ENCODE measurements at regions not wholly inside any gene's neighbourhood (a gene's known extent, or its start where the extent isn't known, plus 50 kb on each side); places are given as distances from the start of the nearest gene placed in this dataset.

DNA sequence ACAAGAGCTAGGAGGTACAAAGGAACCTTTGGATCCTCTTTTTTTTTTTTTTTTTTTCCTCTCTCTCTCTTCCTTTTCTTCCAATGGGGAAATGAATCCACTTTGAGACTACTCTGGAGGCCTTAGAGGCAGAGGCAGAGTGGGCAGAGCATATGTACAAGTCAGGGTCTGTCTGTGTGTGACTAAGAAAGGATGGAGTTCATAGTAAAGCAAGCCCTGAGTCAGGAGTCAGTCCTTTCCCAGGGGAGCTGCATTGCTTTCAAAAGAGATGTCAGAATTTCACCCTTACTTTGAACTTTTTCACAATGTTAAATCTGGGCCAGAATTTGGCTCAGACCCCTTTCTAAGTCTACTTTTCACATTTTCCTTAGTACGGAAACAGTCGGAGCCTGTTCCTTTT, 792.4 kb upstream of the C9orf72 start:
- H3K4me1 ChIP-seq (ENCODE audit: control insufficient read depth, extremely low read depth, insufficient read depth, low read length): no peaks in the 10 kb centered on the region
- no peak overlapping the region for H3K4me2 ChIP-seq (ENCODE audit: insufficient read depth, low read length)
- no peaks in the 10 kb centered on the region for H4K20me1 ChIP-seq (replicated peaks; ENCODE audit: control insufficient read depth, extremely low read depth, insufficient read depth, low read length)
- H3K4me3 ChIP-seq (replicated peaks in 1 of 3; ENCODE audit: insufficient read depth in 1 of 3, low read depth in 1 of 3, low read length in 3 of 3): no peak overlapping the region
- no peak for TF ChIP-seq GATA2 (IDR thresholded peaks at IDR 0.05; ENCODE audit: insufficient read depth, insufficient read length, low read depth, low read length)
- TF ChIP-seq EZH2 (IDR thresholded peaks at IDR 0.05; ENCODE audit: borderline replicate concordance, low read depth, low read length, severe bottlenecking): no peak
- no peak for TF ChIP-seq JUN (IDR thresholded peaks at IDR 0.05; ENCODE audit: borderline replicate concordance, insufficient read depth, insufficient read length, low read depth)
- no peak for TF ChIP-seq POLR2AphosphoS5 (IDR thresholded peaks at IDR 0.05; ENCODE audit: insufficient read depth, low read depth, low read length)
- TF ChIP-seq MAX (IDR thresholded peaks at IDR 0.05; ENCODE audit: insufficient read depth, insufficient read length): no peak
- TF ChIP-seq CTCF (IDR thresholded peaks at IDR 0.05; ENCODE audit: extremely low read depth in 1 of 2, insufficient read depth in 1 of 2, low read depth in 1 of 2, low read length in 2 of 2): no peak
- no peak for TF ChIP-seq MYC (IDR thresholded peaks at IDR 0.05; ENCODE audit: low read depth, low read length)
- no peaks in the 10 kb centered on the region for H3K27me3 ChIP-seq (ENCODE audit: control insufficient read depth in 2 of 2, insufficient read depth in 2 of 2, low read length in 2 of 2)
- POLR2A ChIA-PET: no interaction called here
- no peaks in the 10 kb centered on the region for H3K9me3 ChIP-seq (replicated peaks; ENCODE audit: control insufficient read depth, insufficient read depth, low read length)
- no peak overlapping the region for H3K27ac ChIP-seq (ENCODE audit: insufficient read depth, low read depth, low read length)
- FAIRE-seq (no peak), DNase-seq (ENCODE audit: low read depth, low spot score) (no peak)
- no peak overlapping the region for H2AFZ ChIP-seq (ENCODE audit: low read depth, low read length)
- BruUV-seq (replicated peaks): no TSS peak
- intact Hi-C loops (cut with micrococcal nuclease): no loop called here
- dilution Hi-C loops (cut with MboI; ENCODE audit: extremely low pct_ligation_motif_present, low sequenced_read_pairs): no loop called here
- no peak overlapping the region for H3K9ac ChIP-seq (replicated peaks; ENCODE audit: extremely low read depth, insufficient read depth, low read length)
- CTCF ChIA-PET: no interaction called here
- H3K36me3 ChIP-seq (ENCODE audit: control insufficient read depth in 2 of 2, extremely low read depth in 1 of 2, insufficient read depth in 2 of 2, low read length in 2 of 2): no peaks in the 10 kb centered on the region
- no peaks in the 10 kb centered on the region for H3K9me1 ChIP-seq (replicated peaks; ENCODE audit: control insufficient read depth, extremely low read depth, insufficient read depth, low read length)
- H3K79me2 ChIP-seq (ENCODE audit: control insufficient read depth, insufficient read depth, low read length): no peaks in the 10 kb centered on the region
